OCI-LY7 (cell line): ENCODE measurements at regions not wholly inside any gene's neighbourhood (a gene's known extent, or its start where the extent isn't known, plus 50 kb on each side); places are given as distances from the start of the nearest gene placed in this dataset.

Source experiments
- BruUV-seq: library from RNA; stranded (reverse); fragments of 400-500 nt; replicated peaks from 2 replicates; lab custom pipeline; 2021; lab: Mats Ljungman, UMichigan
- CTCF ChIA-PET: fragments of 300-600 bp; sonication (Branson Sonifier 250); formaldehyde crosslinking; loops from one replicate; lab custom pipeline; 2022; ENCODE audit warnings: antibody characterized with exemption; ENCODE audit not compliant: unreplicated experiment; lab: Charles Lee
- POLR2A ChIA-PET: fragments of 300-600 bp; sonication (Branson Sonifier 250); formaldehyde crosslinking; loops from one replicate; lab custom pipeline; 2022; ENCODE audit warnings: antibody characterized with exemption; lab: Charles Lee
- DNase-seq: peaks from one replicate; pipeline ENCODE4 v3.0.0-alpha.2; 2015; ENCODE audit warnings: low spot score
- H2AFZ ChIP-seq: fragments of 200-600 bp; sonication (generic), shearing (Covaris generic); 2 replicates; pipeline ENCODE4 v1.6.1; 2014; ENCODE audit warnings: mild to moderate bottlenecking, antibody characterized with exemption, low read length, moderate library complexity
- H3K27ac ChIP-seq: fragments of 200-600 bp; sonication (generic); 2 replicates; pipeline ENCODE4 v1.5.1; 2014; ENCODE audit warnings: mixed run types, low read depth, mild to moderate bottlenecking, moderate library complexity, low read length, inconsistent platforms; ENCODE audit not compliant: poor library complexity, severe bottlenecking
- H3K36me3 ChIP-seq: fragments of 200-600 bp; sonication (generic); 2 replicates; pipeline ENCODE4 v1.6.1; 2014; ENCODE audit warnings: mild to moderate bottlenecking, antibody characterized with exemption, low read length, moderate library complexity, mixed read lengths; ENCODE audit not compliant: insufficient read depth
- H3K4me1 ChIP-seq: fragments of 200-600 bp; sonication (generic); 2 replicates; pipeline ENCODE4 v1.5.1; 2014; ENCODE audit warnings: mild to moderate bottlenecking, low read length; ENCODE audit not compliant: insufficient read depth, poor library complexity, severe bottlenecking
- H3K4me2 ChIP-seq: fragments of 200-600 bp; sonication (generic); 2 replicates; pipeline ENCODE4 v1.6.1; 2014; ENCODE audit warnings: mild to moderate bottlenecking, low read length
- H3K4me3 ChIP-seq: fragments of 200-600 bp; sonication (generic); 2 replicates; pipeline ENCODE4 v1.5.1; 2014; ENCODE audit warnings: mild to moderate bottlenecking, low read depth, low read length; ENCODE audit not compliant: poor library complexity, severe bottlenecking
- H3K79me2 ChIP-seq: fragments of 200-600 bp; sonication (generic); 2 replicates; pipeline ENCODE4 v1.6.1; 2016; ENCODE audit warnings: low read depth, mild to moderate bottlenecking, low read length, moderate library complexity, mixed read lengths; ENCODE audit not compliant: insufficient read depth
- H3K9me2 ChIP-seq: fragments of 200-600 bp; sonication (generic); 2 replicates; pipeline ENCODE4 v1.6.1; 2016; ENCODE audit warnings: mild to moderate bottlenecking, low read length, mixed read lengths; ENCODE audit not compliant: insufficient read depth
- H3K9me3 ChIP-seq: fragments of 200-600 bp; sonication (generic); 2 replicates; pipeline ENCODE4 v1.6.1; 2014; ENCODE audit warnings: mild to moderate bottlenecking, mixed run types, low read length, mixed read lengths
- H4K20me1 ChIP-seq: fragments of 200-600 bp; sonication (generic); 2 replicates; pipeline ENCODE4 v1.6.1; 2014; ENCODE audit warnings: mild to moderate bottlenecking, antibody characterized with exemption, low read length, moderate library complexity, mixed read lengths; ENCODE audit not compliant: insufficient read depth
- EZH2phosphoT487 ChIP-seq: fragments of 200-600 bp; sonication (generic); IDR thresholded peaks from 2 replicates; pipeline ENCODE4 v1.6.1; 2018; ENCODE audit warnings: low read depth, borderline replicate concordance, mild to moderate bottlenecking, mixed run types, antibody characterized with exemption, low read length, moderate library complexity, mixed read lengths
- intact Hi-C: fragments of 100-400 bp; cut with micrococcal nuclease; formaldehyde crosslinking; loops from one replicate; pipeline ENCODE4 v1.10.0; 2022; ENCODE audit not compliant: unreplicated experiment
- TF ChIP-seq, protein P1 (sequence below): fragments of 200-600 bp; sonication (generic); conservative IDR thresholded peaks from 2 replicates; pipeline ENCODE4 v1.5.1; 2014; ENCODE audit warnings: mild to moderate bottlenecking, antibody characterized with exemption, low read length, moderate library complexity, mixed read lengths

DNA sequence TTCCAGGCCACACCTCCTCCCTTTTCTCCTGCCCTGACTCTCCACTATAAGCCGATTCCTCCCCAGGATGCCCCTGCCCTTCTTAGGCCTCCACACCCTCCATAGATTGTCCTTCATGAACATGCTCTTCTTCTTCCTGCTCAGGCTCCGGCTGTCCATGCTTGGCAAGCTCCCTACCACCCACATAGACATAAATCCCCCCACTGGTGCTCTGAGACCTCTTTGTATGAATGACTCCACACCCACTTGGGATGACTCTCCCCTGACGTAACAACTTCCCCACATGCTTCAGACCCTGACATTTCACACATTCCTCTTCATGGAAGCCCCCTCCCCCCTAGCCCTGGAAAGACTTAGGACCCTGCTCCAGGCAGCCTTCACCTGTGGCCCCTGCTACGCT is 542.5 kb upstream of the LARGE1 start:
- no peak overlapping the region for H3K27ac ChIP-seq
- H3K36me3 ChIP-seq, result no peaks in the 10 kb centered on the region
- no peak overlapping the region for H2AFZ ChIP-seq
- H3K79me2 ChIP-seq, result no peaks in the 10 kb centered on the region
- DNase-seq, result no peak
- no peak for TF ChIP-seq EZH2phosphoT487
- TF ChIP-seq, protein P1, sequence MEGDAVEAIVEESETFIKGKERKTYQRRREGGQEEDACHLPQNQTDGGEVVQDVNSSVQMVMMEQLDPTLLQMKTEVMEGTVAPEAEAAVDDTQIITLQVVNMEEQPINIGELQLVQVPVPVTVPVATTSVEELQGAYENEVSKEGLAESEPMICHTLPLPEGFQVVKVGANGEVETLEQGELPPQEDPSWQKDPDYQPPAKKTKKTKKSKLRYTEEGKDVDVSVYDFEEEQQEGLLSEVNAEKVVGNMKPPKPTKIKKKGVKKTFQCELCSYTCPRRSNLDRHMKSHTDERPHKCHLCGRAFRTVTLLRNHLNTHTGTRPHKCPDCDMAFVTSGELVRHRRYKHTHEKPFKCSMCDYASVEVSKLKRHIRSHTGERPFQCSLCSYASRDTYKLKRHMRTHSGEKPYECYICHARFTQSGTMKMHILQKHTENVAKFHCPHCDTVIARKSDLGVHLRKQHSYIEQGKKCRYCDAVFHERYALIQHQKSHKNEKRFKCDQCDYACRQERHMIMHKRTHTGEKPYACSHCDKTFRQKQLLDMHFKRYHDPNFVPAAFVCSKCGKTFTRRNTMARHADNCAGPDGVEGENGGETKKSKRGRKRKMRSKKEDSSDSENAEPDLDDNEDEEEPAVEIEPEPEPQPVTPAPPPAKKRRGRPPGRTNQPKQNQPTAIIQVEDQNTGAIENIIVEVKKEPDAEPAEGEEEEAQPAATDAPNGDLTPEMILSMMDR, result no peak
- ChIA-PET CTCF (no interaction called here), POLR2A (no interaction called here)
- no peaks in the 10 kb centered on the region for H3K4me1 ChIP-seq
- H3K4me2 ChIP-seq, result no peak overlapping the region
- H3K4me3 ChIP-seq, result no peak overlapping the region
- BruUV-seq, result no TSS peak
- H3K9me3 ChIP-seq, result no peaks in the 10 kb centered on the region
- no peaks in the 10 kb centered on the region for H3K9me2 ChIP-seq
- no peaks in the 10 kb centered on the region for H4K20me1 ChIP-seq
- intact Hi-C loops, result no loop called here

GRCh38 chr22:34475886-34476285 is 555.6 kb upstream of the LARGE1 start:
- Histone ChIP-seq H3K9me3 (0 out of 2 replicates have a peak, but pooled peaks cover 4% of the 10 kb centered on the region), H4K20me1 (no peaks in the 10 kb centered on the region), H3K9me2 (no peaks in the 10 kb centered on the region), H3K4me3 (no peak overlapping the region), H3K27ac (no peak overlapping the region), H2AFZ (no peak overlapping the region), H3K4me2 (no peak overlapping the region), H3K4me1 (no peaks in the 10 kb centered on the region), H3K36me3 (no peaks in the 10 kb centered on the region), H3K79me2 (no peaks in the 10 kb centered on the region)
- POLR2A ChIA-PET, result no interaction called here
- intact Hi-C loops, result no loop called here
- BruUV-seq, result no TSS peak
- CTCF ChIA-PET, result no interaction called here
- TF ChIP-seq, protein P1, result no peak
- TF ChIP-seq EZH2phosphoT487, result no peak
- DNase-seq, result no peak

DNA sequence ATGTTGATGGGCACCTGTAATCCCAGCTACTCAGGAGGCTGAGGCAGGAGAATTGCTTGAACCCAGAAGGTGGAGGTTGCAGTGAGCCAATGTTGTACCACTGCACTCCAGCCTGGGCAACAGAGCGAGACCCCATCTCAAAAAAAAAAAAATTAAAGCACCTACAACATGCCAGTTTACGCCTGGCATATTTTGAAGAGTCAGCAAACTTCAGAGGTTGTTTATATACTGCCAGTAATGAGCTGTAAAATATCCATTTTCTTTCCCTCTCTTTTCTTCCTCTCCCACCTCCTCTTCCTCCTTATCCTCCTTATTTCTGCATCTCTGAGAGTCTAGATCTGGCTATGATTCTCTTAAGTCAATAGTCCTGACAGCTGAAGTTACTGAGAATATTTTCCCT is 556.5 kb upstream of the LARGE1 start:
- no peak for DNase-seq
- ChIA-PET POLR2A (interaction anchor here (0.5 kb wide), 1 partner anchor 496 kb away, joined by 3 read pairs; no protein-coding TSS in a partner anchor), CTCF (no interaction called here)
- Histone ChIP-seq H3K9me3 (peaks cover 4% of the 10 kb centered on the region; the same call in 1 of the 2 replicates), H3K36me3 (no peaks in the 10 kb centered on the region), H2AFZ (no peak overlapping the region), H4K20me1 (no peaks in the 10 kb centered on the region), H3K79me2 (no peaks in the 10 kb centered on the region), H3K4me3 (no peak overlapping the region), H3K9me2 (no peaks in the 10 kb centered on the region), H3K4me2 (no peak overlapping the region), H3K27ac (no peak overlapping the region), H3K4me1 (no peaks in the 10 kb centered on the region)
- intact Hi-C loops, result no loop called here
- BruUV-seq, result no TSS peak
- TF ChIP-seq, protein P1, result no peak
- TF ChIP-seq EZH2phosphoT487, result no peak
